ENCODE measurements at regions not wholly inside any gene's neighbourhood (a gene's known extent, or its start where the extent isn't known, plus 50 kb on each side); places are given as distances from the start of the nearest gene placed in this dataset.
"Not testable (repeated sequence)": the region's sequence is repeated elsewhere in the genome, so short reads cannot be mapped to it uniquely, and the experiment has no call there.

GRCh38 chr7:29679963-29680362 lies 116.3 kb downstream of the PRR15 start:
- not testable (repeated sequence) for TF ChIP-seq EZH2phosphoT487 (IDR thresholded peaks at IDR 0.05; ENCODE audit: low read depth, severe bottlenecking, unreplicated experiment); CTCF (IDR thresholded peaks at IDR 0.05; ENCODE audit: poor library complexity)
